HepG2 (cell line): ENCODE measurements at regions not wholly inside any gene's neighbourhood (a gene's known extent, or its start where the extent isn't known, plus 50 kb on each side); places are given as distances from the start of the nearest gene placed in this dataset.

Experiments used
- ATAC-seq: fragments of 200-7000 bp; cut with Tn5 transposase; 3 replicates; pipeline ENCODE4 v1.9.1; 2020; ENCODE audit warnings: mild to moderate bottlenecking, moderate library complexity
- BruUV-seq: library from RNA; stranded (reverse); fragments of 400-500 nt; replicated peaks from 2 replicates; lab custom pipeline; 2021; lab: Mats Ljungman, UMichigan
- CTCF ChIA-PET: fragments of 300-600 bp; formaldehyde crosslinking; extraction: SDS; loops from one replicate; lab custom pipeline; 2021; ENCODE audit warnings: low total read pairs, inconsistent platforms, low intra/inter-chr PET ratio; lab: Yijun Ruan, JAX
- POLR2A ChIA-PET: fragments of 350-600 bp; sonication (Branson Sonifier 250); formaldehyde crosslinking; loops from one replicate; lab custom pipeline; 2020; ENCODE audit warnings: antibody characterized with exemption, inconsistent platforms; lab: Yijun Ruan, JAX
- DNase-seq: peaks from one replicate; pipeline ENCODE4 v3.0.0-alpha.2; 2015; ENCODE audit warnings: low spot score
- FAIRE-seq: peaks from 3 replicates; lab custom pipeline; 2011; peaks lifted over from hg19 to GRCh38; lab: Jason Lieb, UNC
- H2AFZ ChIP-seq: one replicate; pipeline ENCODE4 v1.6.1; 2011; ENCODE audit warnings: low read length, inconsistent platforms
- H3K27ac ChIP-seq: fragments of 300-600 bp; 3 replicates; pipeline ENCODE4 v1.8.0; 2011; ENCODE audit warnings: mixed run types, mild to moderate bottlenecking, mixed read lengths, low read length, inconsistent platforms; ENCODE audit not compliant: insufficient read depth; ENCODE audit errors: extremely low read length
- H3K27me3 ChIP-seq, 2 experiments: fragments of 200-600 bp in 1 of 2; 2 replicates in 1 of 2; 3 replicates in 1 of 2; pipeline versions ENCODE4 v1.6.0 to v1.8.0; 2011; ENCODE audit warnings: low read length in 2 of 2, mild to moderate bottlenecking in 2 of 2, moderate library complexity in 2 of 2, inconsistent platforms in 1 of 2; ENCODE audit not compliant: insufficient read depth in 2 of 2, control insufficient read depth in 1 of 2
- H3K36me3 ChIP-seq, 2 experiments: fragments of 200-600 bp in 1 of 2; replicated peaks in 1 of 2; 2 replicates in 1 of 2; 3 replicates in 1 of 2; pipeline versions ENCODE4 v1.5.1 to v1.8.0; 2011; ENCODE audit warnings: low read length in 2 of 2, inconsistent platforms in 1 of 2; ENCODE audit not compliant: insufficient read depth in 2 of 2, control insufficient read depth in 1 of 2
- H3K4me1 ChIP-seq: 2 replicates; pipeline ENCODE4 v1.5.1; 2012; ENCODE audit warnings: low read length, inconsistent platforms; ENCODE audit not compliant: insufficient read depth
- H3K4me2 ChIP-seq: 2 replicates; pipeline ENCODE4 v1.6.0; 2011; ENCODE audit warnings: low read depth, low read length, inconsistent platforms
- H3K4me3 ChIP-seq, 3 experiments: fragments of 200-600 bp in 1 of 3; sonication (generic), shearing (Covaris generic) in 1 of 3; replicated peaks in 1 of 3; 2 replicates each; pipeline ENCODE4 v1.5.1; 2011 to 2016; ENCODE audit warnings: low read length in 3 of 3, inconsistent platforms in 2 of 3, low read depth in 2 of 3, mild to moderate bottlenecking in 2 of 3, control low read depth in 1 of 3, mixed read lengths in 1 of 3; ENCODE audit not compliant: insufficient read depth in 1 of 3
- H3K79me2 ChIP-seq: one replicate; pipeline ENCODE4 v1.6.1; 2011; ENCODE audit warnings: low read length, inconsistent platforms; ENCODE audit not compliant: insufficient read depth
- H3K9ac ChIP-seq: 2 replicates; pipeline ENCODE4 v1.6.0; 2011; ENCODE audit warnings: mild to moderate bottlenecking, low read depth, low read length, inconsistent platforms; ENCODE audit not compliant: insufficient read depth
- H3K9me3 ChIP-seq: 2 replicates; pipeline ENCODE4 v1.5.1; 2012; ENCODE audit warnings: mild to moderate bottlenecking, low read length
- H4K20me1 ChIP-seq: 2 replicates; pipeline ENCODE4 v1.6.0; 2011; ENCODE audit warnings: inconsistent platforms, mild to moderate bottlenecking, low read length, moderate library complexity; ENCODE audit not compliant: insufficient read depth
- EP300 ChIP-seq, 3 experiments: sonication (generic) in 1 of 3; formaldehyde crosslinking in 1 of 3; IDR thresholded peaks; 2 replicates each; pipeline versions ENCODE4 v1.5.1 to v1.6.1; 2011 to 2020; ENCODE audit warnings: low read depth in 2 of 3, low read length in 2 of 3, borderline replicate concordance in 1 of 3, improper control_type of control experiment in 1 of 3, mild to moderate bottlenecking in 1 of 3, missing genetic modification reagents in 1 of 3, moderate library complexity in 1 of 3
- GATAD2A ChIP-seq: IDR thresholded peaks from 2 replicates; pipeline ENCODE4 v1.6.1; 2016
- HNF4A ChIP-seq: sonication (generic); formaldehyde crosslinking; IDR thresholded peaks from 2 replicates; pipeline ENCODE4 v1.4.0; 2020; ENCODE audit warnings: missing genetic modification reagents
- HOXA3 ChIP-seq: sonication (generic); formaldehyde crosslinking; IDR thresholded peaks from 2 replicates; pipeline ENCODE4 v1.5.0; 2020; ENCODE audit warnings: missing genetic modification reagents
- MATR3 ChIP-seq: sonication (generic); formaldehyde crosslinking; IDR thresholded peaks from 2 replicates; pipeline ENCODE4 v1.4.0; 2020; ENCODE audit warnings: missing genetic modification reagents
- PAXIP1 ChIP-seq: sonication (generic); formaldehyde crosslinking; conservative IDR thresholded peaks from 2 replicates; pipeline ENCODE4 v1.4.0; 2020; ENCODE audit warnings: mild to moderate bottlenecking, missing genetic modification reagents, moderate library complexity
- RARA ChIP-seq: IDR thresholded peaks from 2 replicates; pipeline ENCODE4 v1.6.1; 2016; ENCODE audit warnings: missing genetic modification reagents, missing compliant biosample characterization
- SNAI1 ChIP-seq: sonication (generic); formaldehyde crosslinking; IDR thresholded peaks from 2 replicates; pipeline ENCODE4 v1.5.0; 2020; ENCODE audit warnings: mild to moderate bottlenecking, missing genetic modification reagents, borderline replicate concordance
- TCF7 ChIP-seq: sonication (generic); IDR thresholded peaks from 2 replicates; pipeline ENCODE4 v1.6.1; 2016; ENCODE audit warnings: antibody characterized with exemption, low read depth
- TOPORS ChIP-seq: sonication (generic); formaldehyde crosslinking; IDR thresholded peaks from 2 replicates; pipeline ENCODE4 v1.8.0; 2023; ENCODE audit warnings: mild to moderate bottlenecking, missing genetic modification reagents
- ZMYM4 ChIP-seq: sonication (generic); formaldehyde crosslinking; IDR thresholded peaks from 2 replicates; pipeline ENCODE4 v1.8.1; 2023; ENCODE audit warnings: mild to moderate bottlenecking, missing genetic modification reagents
- ZNF24 ChIP-seq: fragments of 450-650 bp; IDR thresholded peaks from 2 replicates; pipeline ENCODE4 v1.6.1; 2017; ENCODE audit warnings: antibody characterized with exemption, mild to moderate bottlenecking
- ZNF274 ChIP-seq: sonication (generic); formaldehyde crosslinking; IDR thresholded peaks from 2 replicates; pipeline ENCODE4 v1.5.1; 2020; ENCODE audit warnings: mild to moderate bottlenecking, missing genetic modification reagents
- ZNF510 ChIP-seq: sonication (generic); formaldehyde crosslinking; IDR thresholded peaks from 2 replicates; pipeline ENCODE4 v1.4.0; 2020; ENCODE audit warnings: low read depth, mild to moderate bottlenecking, missing genetic modification reagents
- ZNF564 ChIP-seq: sonication (generic); formaldehyde crosslinking; IDR thresholded peaks from 2 replicates; pipeline ENCODE4 v1.8.1; 2023; ENCODE audit warnings: mild to moderate bottlenecking, missing genetic modification reagents
- ZNF772 ChIP-seq: sonication (generic); formaldehyde crosslinking; IDR thresholded peaks from 2 replicates; pipeline ENCODE4 v1.5.0; 2020; ENCODE audit warnings: mild to moderate bottlenecking, missing genetic modification reagents
- ZNF816 ChIP-seq: sonication (generic); formaldehyde crosslinking; IDR thresholded peaks from 2 replicates; pipeline ENCODE4 v1.8.0; 2022; ENCODE audit warnings: missing genetic modification reagents, mild to moderate bottlenecking, borderline replicate concordance
- WGBS: methylation state at CpG from one replicate; pipeline ENCODE4 v1.1.6; 2017; ENCODE audit warnings: low lambda C conversion rate; 5-methylcytosine and 5-hydroxymethylcytosine counted together
- in situ Hi-C: cut with HindIII; loops from 2 replicates; pipeline ENCODE4 v1.10.0; 2017; ENCODE audit warnings: low pct_unique_long_range_greater_than_20kb; ENCODE audit not compliant: extremely low pct_ligation_motif_present
- intact Hi-C: fragments of 100-400 bp; cut with micrococcal nuclease; formaldehyde crosslinking; loops from one replicate; pipeline ENCODE4 v1.10.0; 2022; ENCODE audit not compliant: unreplicated experiment

DNA sequence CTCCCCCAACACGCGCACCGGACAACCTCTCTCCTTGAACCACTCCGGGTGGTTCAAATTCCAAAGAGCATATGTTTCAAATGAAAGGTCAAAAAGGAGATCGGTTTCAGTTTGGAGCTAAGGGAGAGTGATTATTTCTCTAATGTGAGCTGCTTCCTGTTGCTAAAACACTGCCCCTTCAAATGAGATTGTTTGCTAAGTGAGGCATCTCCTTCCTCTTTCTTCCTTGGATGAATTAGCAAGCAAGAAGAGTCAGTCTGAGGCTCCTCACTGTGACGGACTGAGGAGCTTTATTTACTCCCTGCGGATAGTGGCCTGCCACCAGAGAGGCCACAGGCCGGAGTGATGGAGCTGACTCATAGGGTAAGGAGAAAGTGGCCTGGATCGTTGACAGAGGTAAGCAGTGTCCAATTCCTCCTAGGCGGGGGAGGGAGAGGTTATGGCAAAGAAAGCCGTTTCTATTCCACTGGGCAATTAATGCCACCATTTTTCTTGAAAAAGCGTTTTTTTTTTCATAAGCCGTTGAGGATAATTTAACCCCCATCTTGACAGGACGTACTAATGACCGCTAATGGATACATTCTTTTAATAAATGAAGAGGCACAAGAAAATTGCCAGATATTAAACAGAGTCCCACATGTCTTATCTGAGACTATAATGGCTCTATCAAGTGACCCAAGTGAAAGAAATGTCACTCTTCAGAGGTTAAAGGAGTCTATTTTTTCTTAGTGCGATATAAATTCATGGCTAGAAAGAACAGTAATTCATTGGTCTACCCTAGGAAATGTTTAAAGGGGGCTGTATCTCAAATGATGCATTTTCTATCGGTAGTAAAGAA, 167.0 kb upstream of the ANKRD28 start:
- CTCF ChIA-PET: no interaction called here
- WGBS: 63% methylated on average over 17 of the region's 17 CpGs
- peaks cover 14% of the 10 kb centered on the region for H3K4me1 ChIP-seq
- in situ Hi-C loops (no loop called here), intact Hi-C loops (no loop called here)
- no peaks in the 10 kb centered on the region for H4K20me1 ChIP-seq
- H3K9ac ChIP-seq: no peak overlapping the region
- ATAC-seq: no peak
- DNase-seq: no peak
- no peak overlapping the region for H2AFZ ChIP-seq
- POLR2A ChIA-PET: no interaction called here
- no peak overlapping the region for H3K4me2 ChIP-seq
- H3K27me3 ChIP-seq: no peaks in the 10 kb centered on the region
- H3K36me3 ChIP-seq: no peaks in the 10 kb centered on the region
- no peaks in the 10 kb centered on the region for H3K9me3 ChIP-seq
- no peak for FAIRE-seq
- no peak overlapping the region for H3K27ac ChIP-seq
- TF ChIP-seq ZNF816 (CRISPR knock-in tag) (no peak), TCF7 (no peak), HOXA3 (CRISPR knock-in tag) (no peak), MATR3 (CRISPR knock-in tag) (no peak), ZNF510 (no peak), ZNF564 (CRISPR knock-in tag) (no peak), ZNF274 (CRISPR knock-in tag) (no peak), SNAI1 (CRISPR knock-in tag) (no peak), ZNF772 (CRISPR knock-in tag) (no peak)
- H3K4me3 ChIP-seq: no peak overlapping the region
- H3K79me2 ChIP-seq: no peaks in the 10 kb centered on the region
- BruUV-seq: no TSS peak

GRCh38 chr3:15967577-15967976, 169.8 kb upstream of the ANKRD28 start:
- Histone ChIP-seq H4K20me1 (no peaks in the 10 kb centered on the region), H3K4me2 (no peak overlapping the region), H3K4me3 (no peak overlapping the region), H3K9ac (no peak overlapping the region), H3K27ac (no peak overlapping the region), H3K9me3 (no peaks in the 10 kb centered on the region), H3K79me2 (no peaks in the 10 kb centered on the region), H3K36me3 (no peaks in the 10 kb centered on the region), H3K4me1 (peaks cover 14% of the 10 kb centered on the region), H2AFZ (no peak overlapping the region), H3K27me3 (no peaks in the 10 kb centered on the region)
- in situ Hi-C loops: no loop called here
- ATAC-seq (peak; percentile 61), DNase-seq (peak; percentile 5), FAIRE-seq (no peak)
- POLR2A ChIA-PET: no interaction called here
- WGBS: 11% methylated on average over 3 of the region's 3 CpGs
- intact Hi-C loops: no loop called here
- no TSS peak for BruUV-seq
- CTCF ChIA-PET: no interaction called here
- peak; percentile 61 for TF ChIP-seq RARA
- peak; percentile 23; the same call in 1 of the 2 replicates for TF ChIP-seq ZMYM4 (CRISPR knock-in tag)
- TF ChIP-seq HNF4A (CRISPR knock-in tag): peak; percentile 20; the same call in 1 of the 2 replicates
- TF ChIP-seq EP300 (IDR thresholded peaks at IDR 0.05; ENCODE audit: low read depth in 2 of 2, low read length in 2 of 2): peak in 1 of 2 experiments; percentile 19; a peak in 1 of 4 replicates
- no peak for TF ChIP-seq EP300 (CRISPR knock-in tag; IDR thresholded peaks at IDR 0.05; ENCODE audit: borderline replicate concordance)
- TF ChIP-seq TOPORS (CRISPR knock-in tag): 0 out of 2 replicates have a peak, but pooled peaks have one; percentile 22
- no peak for TF ChIP-seq ZNF24
- TF ChIP-seq GATAD2A: 0 out of 2 replicates have a peak, but pooled peaks have one; percentile 17
- TF ChIP-seq PAXIP1 (CRISPR knock-in tag): 0 out of 2 replicates have a peak, but pooled peaks have one; percentile 15
